GM13976 (cell line): ENCODE measurements at regions not wholly inside any gene's neighbourhood (a gene's known extent, or its start where the extent isn't known, plus 50 kb on each side); places are given as distances from the start of the nearest gene placed in this dataset.

Experiments
- DNase-seq: peaks from one replicate; pipeline ENCODE4 v3.0.0; 2012; ENCODE audit warnings: low spot score
- in situ Hi-C: fragments of 300-500 bp; cut with MboI; formaldehyde crosslinking; loops from one replicate; pipeline ENCODE4 v1.12.0; 2022; ENCODE audit warnings: low sequenced_read_pairs, mixed read lengths, inconsistent platforms; ENCODE audit not compliant: unreplicated experiment
- TF ChIP-seq, protein P1 (sequence below): IDR thresholded peaks from 2 replicates; pipeline ENCODE4 v1.5.1; 2012; ENCODE audit warnings: borderline replicate concordance, mild to moderate bottlenecking; ENCODE audit not compliant: insufficient read depth; ENCODE audit errors: extremely low read depth, missing control alignments, control extremely low read depth

DNA sequence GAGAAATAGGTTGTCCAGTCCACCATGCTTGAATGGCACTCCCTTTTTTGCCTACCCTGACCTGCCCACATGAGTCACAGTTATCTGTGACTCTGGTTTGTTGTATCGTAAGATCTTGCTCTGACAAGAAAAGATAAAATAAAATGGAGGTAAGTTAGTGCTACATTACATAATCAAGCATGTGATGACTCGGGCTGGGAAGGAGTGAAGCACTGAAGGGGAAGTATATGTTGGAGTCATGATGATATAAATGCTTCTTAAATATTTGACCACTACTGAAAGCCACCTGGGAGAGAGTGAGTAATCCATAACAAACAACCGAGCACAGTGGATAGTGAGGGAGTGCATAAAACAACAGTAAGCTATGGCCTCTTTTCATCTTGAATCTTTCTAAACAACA lies 124.4 kb downstream of the SHOX2 start:
- DNase-seq, result no peak
- TF ChIP-seq, protein P1, sequence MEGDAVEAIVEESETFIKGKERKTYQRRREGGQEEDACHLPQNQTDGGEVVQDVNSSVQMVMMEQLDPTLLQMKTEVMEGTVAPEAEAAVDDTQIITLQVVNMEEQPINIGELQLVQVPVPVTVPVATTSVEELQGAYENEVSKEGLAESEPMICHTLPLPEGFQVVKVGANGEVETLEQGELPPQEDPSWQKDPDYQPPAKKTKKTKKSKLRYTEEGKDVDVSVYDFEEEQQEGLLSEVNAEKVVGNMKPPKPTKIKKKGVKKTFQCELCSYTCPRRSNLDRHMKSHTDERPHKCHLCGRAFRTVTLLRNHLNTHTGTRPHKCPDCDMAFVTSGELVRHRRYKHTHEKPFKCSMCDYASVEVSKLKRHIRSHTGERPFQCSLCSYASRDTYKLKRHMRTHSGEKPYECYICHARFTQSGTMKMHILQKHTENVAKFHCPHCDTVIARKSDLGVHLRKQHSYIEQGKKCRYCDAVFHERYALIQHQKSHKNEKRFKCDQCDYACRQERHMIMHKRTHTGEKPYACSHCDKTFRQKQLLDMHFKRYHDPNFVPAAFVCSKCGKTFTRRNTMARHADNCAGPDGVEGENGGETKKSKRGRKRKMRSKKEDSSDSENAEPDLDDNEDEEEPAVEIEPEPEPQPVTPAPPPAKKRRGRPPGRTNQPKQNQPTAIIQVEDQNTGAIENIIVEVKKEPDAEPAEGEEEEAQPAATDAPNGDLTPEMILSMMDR, result no peak
- in situ Hi-C loops, result no loop called here

DNA sequence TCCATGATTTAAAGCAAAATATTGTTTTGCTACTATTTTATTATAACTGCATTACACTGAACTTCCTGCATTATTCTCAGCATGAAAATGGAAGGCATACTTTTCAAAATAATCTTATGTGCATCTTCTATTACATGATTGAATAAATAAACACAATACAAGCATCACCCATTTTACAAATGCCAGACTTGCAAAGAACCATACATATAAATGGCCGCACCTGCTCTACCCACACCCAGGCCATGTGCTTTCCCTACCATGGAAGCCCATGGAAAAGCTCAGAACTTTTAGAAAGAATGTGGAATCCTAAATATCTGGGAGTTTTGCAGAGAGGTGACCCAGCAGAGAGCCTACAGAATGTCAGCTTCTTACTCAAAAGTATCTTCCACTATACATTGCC lies 127.2 kb downstream of the SHOX2 start:
- no peak for DNase-seq
- in situ Hi-C loops, result no loop called here
- TF ChIP-seq, protein P1, result no peak

DNA sequence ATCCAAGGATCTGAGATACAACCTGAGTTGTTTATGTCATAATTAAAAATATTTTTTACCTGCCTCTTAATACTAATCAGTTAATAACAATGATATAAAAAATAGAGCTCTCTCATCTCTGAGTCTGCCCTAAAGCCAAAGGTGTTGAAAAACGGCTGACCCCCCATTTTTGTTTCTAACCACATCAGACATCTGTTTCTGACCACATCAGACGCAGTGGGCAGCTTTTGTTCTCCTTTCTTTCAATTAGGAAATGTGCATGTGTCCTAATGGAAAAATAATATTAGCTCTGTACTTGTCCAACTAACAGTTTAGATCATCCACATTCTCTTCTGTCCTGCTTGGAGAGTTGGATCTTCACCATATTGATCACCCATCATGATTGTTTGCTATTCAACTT lies 144.6 kb downstream of the SHOX2 start:
- DNase-seq, result no peak
- TF ChIP-seq, protein P1, result no peak
- in situ Hi-C loops, result no loop called here

DNA sequence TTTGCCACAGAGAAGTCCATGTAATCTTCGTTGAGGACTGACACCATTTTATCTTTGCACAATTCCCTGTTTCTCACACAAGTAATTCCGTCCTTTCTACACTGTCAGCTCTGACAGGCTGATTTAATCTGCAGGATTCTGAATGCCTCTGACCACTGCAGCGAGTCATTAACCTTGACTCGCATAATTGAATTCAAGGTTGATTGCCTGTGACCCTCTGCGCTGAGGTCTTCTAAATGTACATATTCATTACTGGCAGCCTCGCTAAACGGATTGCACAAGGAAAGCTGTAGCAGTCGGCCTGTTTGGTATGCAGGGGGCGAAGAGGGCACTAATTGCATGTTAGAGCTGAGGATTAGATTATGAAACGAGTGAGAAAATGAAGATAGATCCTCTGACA lies 147.8 kb downstream of the SHOX2 start:
- in situ Hi-C loops, result no loop called here
- TF ChIP-seq, protein P1, result no peak
- DNase-seq, result no peak

DNA sequence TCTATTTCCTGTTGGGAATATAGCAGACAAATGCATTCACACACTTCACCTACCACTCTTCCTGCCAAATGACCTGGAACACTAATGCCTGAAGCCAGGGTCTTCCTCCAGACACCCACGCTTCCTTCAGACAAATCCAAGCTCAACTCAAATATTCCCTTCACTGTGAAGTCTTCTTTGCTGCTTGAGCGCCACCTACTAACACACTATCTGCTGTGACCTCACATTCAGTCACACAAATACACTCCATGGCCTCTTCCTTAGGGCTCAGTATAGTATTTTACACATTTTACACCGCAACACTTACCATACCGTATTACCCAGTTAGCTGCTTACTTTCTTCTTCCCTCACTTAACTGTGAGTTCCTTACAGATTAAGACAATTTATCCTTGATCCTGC lies 149.4 kb downstream of the SHOX2 start:
- in situ Hi-C loops, result no loop called here
- TF ChIP-seq, protein P1, result no peak
- no peak for DNase-seq

DNA sequence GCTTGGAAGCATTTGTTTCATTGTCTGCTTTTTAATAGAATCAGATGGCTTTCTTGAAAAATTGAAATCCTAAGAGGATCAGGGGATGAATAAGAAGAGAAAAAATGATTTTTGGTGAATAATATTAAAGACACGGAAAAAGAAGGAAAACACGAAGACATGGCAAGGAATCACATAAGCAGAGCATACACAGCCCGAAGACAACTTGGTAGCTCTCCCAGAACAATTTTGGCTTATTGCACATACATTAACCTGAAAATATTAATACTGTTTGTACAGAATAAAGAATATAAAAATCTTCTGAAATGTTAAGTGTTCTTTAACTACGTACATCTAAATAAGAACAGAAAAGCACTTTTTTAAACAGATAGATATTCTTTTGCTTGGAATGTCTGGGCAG lies 150.0 kb downstream of the SHOX2 start:
- in situ Hi-C loops, result no loop called here
- no peak for DNase-seq

More for the DNA sequence above, 150.0 kb downstream of the SHOX2 start:
- TF ChIP-seq, protein P1, result no peak
